NB4 (cell line): ENCODE measurements at regions not wholly inside any gene's neighbourhood (a gene's known extent, or its start where the extent isn't known, plus 50 kb on each side); places are given as distances from the start of the nearest gene placed in this dataset.
"Not testable (repeated sequence)": the region's sequence is repeated elsewhere in the genome, so short reads cannot be mapped to it uniquely, and the experiment has no call there.

Experiments
- DNase-seq: peaks from one replicate; pipeline ENCODE4 v3.0.0; 2010; ENCODE audit warnings: low read depth
- H3K4me3 ChIP-seq: one replicate; pipeline ENCODE4 v1.5.1; 2011; ENCODE audit warnings: mild to moderate bottlenecking, low read depth, low read length, moderate library complexity
- CTCF ChIP-seq: IDR thresholded peaks from one replicate; pipeline ENCODE4 v1.5.1; 2012; ENCODE audit warnings: low read depth, low read length
- MAX ChIP-seq: IDR thresholded peaks from 2 replicates; pipeline ENCODE4 v1.6.1; 2011; ENCODE audit warnings: low read depth, low read length
- MYC ChIP-seq: IDR thresholded peaks from 2 replicates; pipeline ENCODE4 v1.6.1; 2011; ENCODE audit warnings: low read depth, low read length
- POLR2A ChIP-seq: IDR thresholded peaks from 2 replicates; pipeline ENCODE4 v1.6.1; 2011; ENCODE audit warnings: mild to moderate bottlenecking; ENCODE audit not compliant: insufficient read length; ENCODE audit errors: extremely low read depth

GRCh38 chr21:22795091-22795490 lies 1796.9 kb downstream of the NCAM2 start:
- H3K4me3 ChIP-seq, result no peak overlapping the region
- no peak for DNase-seq
- TF ChIP-seq POLR2A (no peak), MAX (no peak), CTCF (no peak), MYC (no peak)

GRCh38 chr21:22795644-22796043 lies 1797.4 kb downstream of the NCAM2 start:
- no peak for DNase-seq
- TF ChIP-seq MAX (no peak), MYC (no peak), POLR2A (no peak), CTCF (no peak)
- H3K4me3 ChIP-seq, result no peak overlapping the region

- no peak overlapping the region for H3K4me3 ChIP-seq
- no peak for DNase-seq
- TF ChIP-seq MAX, result no peak
- TF ChIP-seq CTCF, result no peak
- no peak for TF ChIP-seq POLR2A
- no peak for TF ChIP-seq MYC
Measured at GRCh38 chr21:22796147-22796546, 1797.9 kb downstream of the NCAM2 start.

GRCh38 chr21:22804151-22804550 lies 1805.9 kb downstream of the NCAM2 start:
- TF ChIP-seq MAX (no peak), CTCF (no peak), POLR2A (no peak), MYC (no peak)
- H3K4me3 ChIP-seq, result no peak overlapping the region
- DNase-seq, result no peak

- TF ChIP-seq POLR2A, result no peak
- no peak for TF ChIP-seq MYC
- TF ChIP-seq CTCF, result no peak
- TF ChIP-seq MAX, result no peak
- no peak for DNase-seq
- no peak overlapping the region for H3K4me3 ChIP-seq
Measured at GRCh38 chr21:22806278-22806677, 1808.1 kb downstream of the NCAM2 start.

GRCh38 chr21:22813201-22813600 lies 1815.0 kb downstream of the NCAM2 start:
- H3K4me3 ChIP-seq, result no peak overlapping the region
- no peak for DNase-seq
- TF ChIP-seq MYC (no peak), CTCF (no peak), POLR2A (no peak), MAX (no peak)

GRCh38 chr21:22818681-22819485 lies 1820.7 kb downstream of the NCAM2 start:
- not testable (repeated sequence) for DNase-seq, H3K4me3 ChIP-seq
